IMR-90 (cell line): ENCODE measurements at regions not wholly inside any gene's neighbourhood (a gene's known extent, or its start where the extent isn't known, plus 50 kb on each side); places are given as distances from the start of the nearest gene placed in this dataset.

Experiments used
- ATAC-seq: fragments of 200-7000 bp; cut with Tn5 transposase; 2 replicates; pipeline ENCODE4 v1.9.1; 2020; ENCODE audit warnings: low read depth, mild to moderate bottlenecking, moderate library complexity
- BruUV-seq: library from RNA; stranded (reverse); fragments of 400-500 nt; replicated peaks from 2 replicates; lab custom pipeline; 2021; lab: Mats Ljungman, UMichigan
- CTCF ChIA-PET: fragments of 300-600 bp; formaldehyde crosslinking; extraction: SDS; loops from one replicate; lab custom pipeline; 2021; ENCODE audit warnings: antibody characterized with exemption; lab: Yijun Ruan, JAX
- POLR2A ChIA-PET: fragments of 300-600 bp; sonication (Branson Sonifier 250); formaldehyde crosslinking; loops from one replicate; lab custom pipeline; 2022; ENCODE audit warnings: antibody characterized with exemption; ENCODE audit not compliant: unreplicated experiment; lab: Charles Lee
- DNase-seq: peaks from one replicate; pipeline ENCODE4 v3.0.0; 2013
- H2AFZ ChIP-seq: replicated peaks from 2 replicates; pipeline ENCODE3; 2013; ENCODE audit warnings: low read length, mild to moderate bottlenecking; ENCODE audit not compliant: poor library complexity
- H2AK5ac ChIP-seq: 2 replicates; pipeline ENCODE4 v1.6.1; 2013; ENCODE audit warnings: low read depth, low read length, inconsistent platforms
- H2AK9ac ChIP-seq: replicated peaks from 2 replicates; pipeline ENCODE3; 2013; ENCODE audit warnings: mild to moderate bottlenecking, low read depth, low read length, moderate library complexity; ENCODE audit not compliant: poor library complexity
- H2BK120ac ChIP-seq: 2 replicates; pipeline ENCODE4 v1.6.1; 2013; ENCODE audit warnings: low read depth, low read length, inconsistent platforms
- H2BK15ac ChIP-seq: 3 replicates; pipeline ENCODE4 v1.6.1; 2013; ENCODE audit warnings: low read depth, low read length, inconsistent platforms
- H2BK20ac ChIP-seq: 2 replicates; pipeline ENCODE4 v1.6.1; 2013; ENCODE audit warnings: low read depth, mild to moderate bottlenecking, inconsistent platforms, low read length, moderate library complexity
- H2BK5ac ChIP-seq: 2 replicates; pipeline ENCODE4 v1.6.1; 2013; ENCODE audit warnings: mild to moderate bottlenecking, low read depth, low read length, inconsistent platforms; ENCODE audit not compliant: poor library complexity, severe bottlenecking
- H3K14ac ChIP-seq: replicated peaks from 2 replicates; pipeline ENCODE4 v1.6.1; 2013; ENCODE audit warnings: low read depth, low read length, inconsistent platforms
- H3K18ac ChIP-seq: 2 replicates; pipeline ENCODE4 v1.6.1; 2013; ENCODE audit warnings: low read depth, low read length, control low read depth
- H3K23ac ChIP-seq: 2 replicates; pipeline ENCODE4 v1.6.1; 2013; ENCODE audit warnings: low read depth, low read length, inconsistent platforms
- H3K27ac ChIP-seq: 2 replicates; pipeline ENCODE4 v1.5.1; 2013; ENCODE audit warnings: mild to moderate bottlenecking, control low read depth, low read length; ENCODE audit not compliant: insufficient read depth
- H3K27me3 ChIP-seq: 2 replicates; pipeline ENCODE4 v1.6.1; 2013; ENCODE audit warnings: low read length; ENCODE audit not compliant: control insufficient read depth, insufficient read depth
- H3K36me3 ChIP-seq: 2 replicates; pipeline ENCODE4 v1.6.1; 2013; ENCODE audit warnings: low read length, mixed read lengths; ENCODE audit not compliant: control insufficient read depth, insufficient read depth
- H3K4ac ChIP-seq: 2 replicates; pipeline ENCODE4 v1.6.1; 2013; ENCODE audit warnings: low read depth, low read length, inconsistent platforms
- H3K4me1 ChIP-seq: 2 replicates; pipeline ENCODE4 v1.6.1; 2013; ENCODE audit warnings: low read length, mixed read lengths; ENCODE audit not compliant: control insufficient read depth, insufficient read depth
- H3K4me2 ChIP-seq: 2 replicates; pipeline ENCODE4 v1.6.1; 2013; ENCODE audit warnings: low read depth, mild to moderate bottlenecking, control low read depth, low read length, moderate library complexity
- H3K4me3 ChIP-seq: 2 replicates; pipeline ENCODE4 v1.5.1; 2013; ENCODE audit warnings: low read depth, mild to moderate bottlenecking, control low read depth, low read length, moderate library complexity; ENCODE audit not compliant: insufficient read depth
- H3K56ac ChIP-seq: 2 replicates; pipeline ENCODE4 v1.6.1; 2013; ENCODE audit warnings: low read length, inconsistent platforms; ENCODE audit not compliant: insufficient read depth; ENCODE audit errors: extremely low read depth
- H3K79me1 ChIP-seq, 2 experiments: 2 replicates each; pipeline ENCODE4 v1.6.1; 2013; ENCODE audit warnings: low read length in 2 of 2, inconsistent platforms in 1 of 2, low read depth in 1 of 2
- H3K9ac ChIP-seq: 2 replicates; pipeline ENCODE4 v1.6.1; 2013; ENCODE audit warnings: low read depth, low read length, control low read depth
- H3K9me1 ChIP-seq: 2 replicates; pipeline ENCODE4 v1.6.1; 2013; ENCODE audit warnings: low read length, inconsistent platforms; ENCODE audit not compliant: insufficient read depth
- H3K9me3 ChIP-seq: 2 replicates; pipeline ENCODE4 v1.6.1; 2013; ENCODE audit warnings: low read length; ENCODE audit not compliant: control insufficient read depth, insufficient read depth
- H4K20me1 ChIP-seq: 2 replicates; pipeline ENCODE4 v1.6.1; 2013; ENCODE audit warnings: low read length, inconsistent platforms; ENCODE audit not compliant: insufficient read depth
- H4K5ac ChIP-seq: 2 replicates; pipeline ENCODE4 v1.6.1; 2013; ENCODE audit warnings: mild to moderate bottlenecking, low read depth, low read length, control low read depth
- H4K8ac ChIP-seq, 2 experiments: 2 replicates each; pipeline ENCODE4 v1.6.1; 2013; ENCODE audit warnings: low read depth in 2 of 2, low read length in 2 of 2, control low read depth in 1 of 2, inconsistent platforms in 1 of 2
- H4K91ac ChIP-seq: 2 replicates; pipeline ENCODE4 v1.6.1; 2013; ENCODE audit warnings: low read depth, low read length, inconsistent platforms; ENCODE audit not compliant: insufficient read depth
- CHD1 ChIP-seq: IDR thresholded peaks from 2 replicates; pipeline ENCODE4 v1.6.1; 2012; ENCODE audit warnings: low read depth, low read length, improper control_type of control experiment
- POLR2A ChIP-seq: IDR thresholded peaks from 2 replicates; pipeline ENCODE4 v1.6.1; 2012; ENCODE audit warnings: mild to moderate bottlenecking, low read depth, low read length
- WGBS, 2 experiments: methylation state at CpG; one replicate each; pipeline versions ENCODE4 v1.1.5 to v1.1.7; 2013; ENCODE audit warnings: missing lambda C conversion rate in 2 of 2; ENCODE audit not compliant: insufficient read length in 1 of 2; ENCODE audit errors: extremely low coverage in 2 of 2; 5-methylcytosine and 5-hydroxymethylcytosine counted together
- dilution Hi-C: fragments of 300-500 bp; cut with HindIII; formaldehyde crosslinking; loops from one replicate; pipeline ENCODE4 v1.14.3; 2018; ENCODE audit warnings: low sequenced_read_pairs; ENCODE audit not compliant: unreplicated experiment
- in situ Hi-C: fragments of 300-500 bp; cut with MboI; formaldehyde crosslinking; loops from 3 replicates; pipeline ENCODE4 v1.14.3; 2019; ENCODE audit warnings: low sequenced_read_pairs, inconsistent platforms, mixed read lengths
- intact Hi-C: fragments of 100-400 bp; cut with micrococcal nuclease; formaldehyde crosslinking; loops from 2 replicates; pipeline ENCODE4 v1.10.0; 2022

DNA sequence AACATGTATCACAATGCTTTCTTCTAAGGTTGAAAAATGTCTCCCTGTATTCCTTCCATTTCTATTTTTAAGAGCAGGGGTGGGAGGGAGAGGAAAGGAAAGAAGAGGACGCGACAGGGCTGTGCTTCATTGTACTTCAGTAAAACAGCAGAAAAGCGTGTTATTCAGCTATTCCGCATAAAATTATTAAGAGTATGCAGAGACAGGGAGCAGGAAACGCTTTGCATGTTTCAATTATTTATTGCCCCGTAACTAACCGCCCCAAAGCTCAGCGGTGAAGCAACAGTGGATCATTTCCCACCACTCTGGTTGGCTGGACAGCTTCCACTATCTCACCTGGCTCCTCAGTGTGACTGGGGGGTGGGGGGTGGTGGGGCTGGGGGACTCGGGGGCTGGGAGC lies 188.9 kb downstream of the TTLL2 start:
- Histone ChIP-seq H2BK5ac (no peak overlapping the region), H3K9ac (no peak overlapping the region), H2BK20ac (no peak overlapping the region), H3K9me3 (peaks cover 41% of the 10 kb centered on the region), H3K14ac (no peak overlapping the region), H2BK15ac (no peak overlapping the region), H2BK120ac (no peak overlapping the region), H3K79me1 (no peaks in the 10 kb centered on the region), H3K4ac (no peak overlapping the region), H4K91ac (no peak overlapping the region), H3K56ac (no peak overlapping the region), H3K4me1 (no peaks in the 10 kb centered on the region), H4K5ac (no peak overlapping the region), H3K27me3 (no peaks in the 10 kb centered on the region), H3K27ac (no peak overlapping the region), H3K18ac (no peak overlapping the region), H3K36me3 (no peaks in the 10 kb centered on the region), H3K23ac (no peak overlapping the region), H3K4me3 (no peak overlapping the region), H4K8ac (no peak overlapping the region), H2AK9ac (no peak overlapping the region), H3K4me2 (no peak overlapping the region), H2AFZ (no peak overlapping the region), H3K9me1 (no peaks in the 10 kb centered on the region), H4K20me1 (no peaks in the 10 kb centered on the region), H2AK5ac (no peak overlapping the region)
- ATAC-seq = no peak
- intact Hi-C loops = no loop called here
- POLR2A ChIA-PET = no interaction called here
- CTCF ChIA-PET = no interaction called here
- BruUV-seq = no TSS peak
- TF ChIP-seq POLR2A = no peak
- TF ChIP-seq CHD1 = no peak
- WGBS, 2 experiments = no CpG with 5 or more reads among the region's 9 CpGs
- in situ Hi-C loops = no loop called here
- dilution Hi-C loops = no loop called here
- DNase-seq = no peak
